SK-N-SH treated with all-trans-retinoic acid at 6 μM for 48 hours (cell line): ENCODE measurements at regions not wholly inside any gene's neighbourhood (a gene's known extent, or its start where the extent isn't known, plus 50 kb on each side); places are given as distances from the start of the nearest gene placed in this dataset.
A peak's percentile ranks its signal among the peaks of the same experiment; 100 is the strongest.

Source experiments
- ATAC-seq: fragments of 200-7000 bp; cut with Tn5 transposase; 3 replicates; pipeline ENCODE4 v1.9.1; 2020; ENCODE audit warnings: mild to moderate bottlenecking, moderate library complexity
- ARNTL ChIP-seq: fragments of 450-650 bp; formaldehyde crosslinking; IDR thresholded peaks from 2 replicates; pipeline ENCODE4 v1.5.0; 2020; ENCODE audit warnings: low read depth, mild to moderate bottlenecking, moderate library complexity, borderline replicate concordance
- CSDC2 ChIP-seq: fragments of 250-450 bp; sonication (Bioruptor Pico); IDR thresholded peaks from 2 replicates; pipeline ENCODE4 v1.5.0; 2020; ENCODE audit warnings: mild to moderate bottlenecking, moderate library complexity
- ESRRG ChIP-seq: fragments of 250-450 bp; sonication (Bioruptor Pico); IDR thresholded peaks from 2 replicates; pipeline ENCODE4 v1.6.1; 2021; ENCODE audit warnings: mild to moderate bottlenecking
- GLIS3 ChIP-seq: fragments of 250-450 bp; sonication (Bioruptor Pico); IDR thresholded peaks from 2 replicates; pipeline ENCODE4 v1.5.0; 2020; ENCODE audit warnings: mild to moderate bottlenecking, moderate library complexity
- ISL1 ChIP-seq: fragments of 250-450 bp; sonication (Bioruptor Pico); IDR thresholded peaks from 2 replicates; pipeline ENCODE4 v2.1.2; 2022; ENCODE audit warnings: mild to moderate bottlenecking, moderate library complexity
- OSR1 ChIP-seq: fragments of 250-450 bp; sonication (Bioruptor Pico); IDR thresholded peaks from 2 replicates; pipeline ENCODE4 v1.8.0; 2022; ENCODE audit warnings: moderate library complexity, mild to moderate bottlenecking, inconsistent platforms
- PPARA ChIP-seq: fragments of 250-450 bp; sonication (Bioruptor Pico); IDR thresholded peaks from 2 replicates; pipeline ENCODE4 v1.5.0; 2020; ENCODE audit warnings: mild to moderate bottlenecking, borderline replicate concordance
- RARB ChIP-seq: fragments of 250-450 bp; sonication (Bioruptor Pico); IDR thresholded peaks from 2 replicates; pipeline ENCODE4 v1.8.0; 2021; ENCODE audit warnings: mild to moderate bottlenecking, moderate library complexity
- SNAI2 ChIP-seq: fragments of 250-450 bp; sonication (Bioruptor Pico); IDR thresholded peaks from 2 replicates; pipeline ENCODE4 v1.5.0; 2020; ENCODE audit warnings: mild to moderate bottlenecking, moderate library complexity
- TCF4 ChIP-seq: fragments of 250-450 bp; sonication (Bioruptor Pico); IDR thresholded peaks from 2 replicates; pipeline ENCODE4 v1.8.0; 2021; ENCODE audit warnings: mild to moderate bottlenecking, moderate library complexity, borderline replicate concordance
- TOX ChIP-seq: fragments of 250-450 bp; sonication (Bioruptor Pico); IDR thresholded peaks from 2 replicates; pipeline ENCODE4 v1.8.0; 2021; ENCODE audit warnings: mild to moderate bottlenecking, moderate library complexity, borderline replicate concordance
- ZC3H10 ChIP-seq: fragments of 250-450 bp; sonication (Bioruptor Pico); IDR thresholded peaks from 2 replicates; pipeline ENCODE4 v1.5.1; 2021; ENCODE audit warnings: mild to moderate bottlenecking, moderate library complexity
- ZFP3 ChIP-seq: fragments of 250-450 bp; sonication (Bioruptor Pico); IDR thresholded peaks from 2 replicates; pipeline ENCODE4 v1.5.0; 2020; ENCODE audit warnings: mild to moderate bottlenecking, moderate library complexity
- ZFP30 ChIP-seq: fragments of 450-650 bp; formaldehyde crosslinking; IDR thresholded peaks from 2 replicates; pipeline ENCODE4 v1.5.0; 2022; ENCODE audit warnings: mild to moderate bottlenecking, moderate library complexity
- ZNF565 ChIP-seq: fragments of 450-650 bp; formaldehyde crosslinking; conservative IDR thresholded peaks from 2 replicates; pipeline ENCODE4 v1.5.0; 2020; ENCODE audit warnings: low read depth, mild to moderate bottlenecking, moderate library complexity
- ZNF70 ChIP-seq: fragments of 450-650 bp; formaldehyde crosslinking; IDR thresholded peaks from 2 replicates; pipeline ENCODE4 v1.5.0; 2020; ENCODE audit warnings: mild to moderate bottlenecking, moderate library complexity
- ZNF8 ChIP-seq: fragments of 450-650 bp; formaldehyde crosslinking; IDR thresholded peaks from 2 replicates; pipeline ENCODE4 v1.5.0; 2020; ENCODE audit warnings: mild to moderate bottlenecking, moderate library complexity
- TF ChIP-seq, protein P1 (sequence below): fragments of 250-450 bp; sonication (Bioruptor Pico); IDR thresholded peaks from 2 replicates; pipeline ENCODE4 v1.8.0; 2020; ENCODE audit warnings: mild to moderate bottlenecking, moderate library complexity, borderline replicate concordance
- TF ChIP-seq, protein P2 (sequence below): fragments of 250-450 bp; sonication (Bioruptor Pico); IDR thresholded peaks from 2 replicates; pipeline ENCODE4 v1.8.0; 2021; ENCODE audit warnings: low read depth, mild to moderate bottlenecking, moderate library complexity, borderline replicate concordance
- TF ChIP-seq, protein P3 (sequence below): fragments of 250-450 bp; sonication (Bioruptor Pico); IDR thresholded peaks from 2 replicates; pipeline ENCODE4 v1.5.0; 2020; ENCODE audit warnings: mild to moderate bottlenecking, moderate library complexity
- TF ChIP-seq, protein P4 (sequence below): fragments of 250-450 bp; sonication (Bioruptor Pico); IDR thresholded peaks from 2 replicates; pipeline ENCODE4 v1.5.1; 2020; ENCODE audit warnings: low read depth, mild to moderate bottlenecking, moderate library complexity
- TF ChIP-seq, protein P5 (sequence below): fragments of 250-450 bp; sonication (Bioruptor Pico); IDR thresholded peaks from 2 replicates; pipeline ENCODE4 v1.5.1; 2021; ENCODE audit warnings: mild to moderate bottlenecking, moderate library complexity

DNA sequence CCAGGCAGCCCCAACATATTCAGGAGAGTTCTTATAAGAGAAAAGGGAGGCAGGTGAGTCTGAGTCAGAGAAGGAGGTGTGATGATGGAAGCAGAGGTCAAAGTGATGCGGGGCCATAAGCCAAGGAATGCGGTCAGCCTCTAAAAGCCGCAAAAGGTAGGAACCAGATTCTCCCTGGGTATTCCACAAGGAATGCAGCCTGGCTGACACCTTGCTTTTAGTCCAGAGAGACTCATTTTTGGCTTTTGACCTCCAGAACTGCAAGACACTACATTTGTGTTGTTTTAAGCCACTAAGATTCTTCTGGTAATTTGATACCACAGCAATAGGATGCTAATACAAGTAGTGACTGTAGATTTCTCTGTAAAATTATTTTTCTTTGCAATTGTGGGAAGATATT lies 151.5 kb upstream of the EEPD1 start:
- TF ChIP-seq TOX (CRISPR knock-in tag) (no peak), ARNTL (CRISPR knock-in tag) (no peak), RARB (CRISPR knock-in tag) (no peak), ZNF565 (CRISPR knock-in tag) (no peak), ZNF70 (CRISPR knock-in tag) (no peak), ZNF8 (CRISPR knock-in tag) (no peak), PPARA (CRISPR knock-in tag) (no peak), ZC3H10 (no peak), TCF4 (no peak), GLIS3 (CRISPR knock-in tag) (no peak)
- TF ChIP-seq, protein P1, sequence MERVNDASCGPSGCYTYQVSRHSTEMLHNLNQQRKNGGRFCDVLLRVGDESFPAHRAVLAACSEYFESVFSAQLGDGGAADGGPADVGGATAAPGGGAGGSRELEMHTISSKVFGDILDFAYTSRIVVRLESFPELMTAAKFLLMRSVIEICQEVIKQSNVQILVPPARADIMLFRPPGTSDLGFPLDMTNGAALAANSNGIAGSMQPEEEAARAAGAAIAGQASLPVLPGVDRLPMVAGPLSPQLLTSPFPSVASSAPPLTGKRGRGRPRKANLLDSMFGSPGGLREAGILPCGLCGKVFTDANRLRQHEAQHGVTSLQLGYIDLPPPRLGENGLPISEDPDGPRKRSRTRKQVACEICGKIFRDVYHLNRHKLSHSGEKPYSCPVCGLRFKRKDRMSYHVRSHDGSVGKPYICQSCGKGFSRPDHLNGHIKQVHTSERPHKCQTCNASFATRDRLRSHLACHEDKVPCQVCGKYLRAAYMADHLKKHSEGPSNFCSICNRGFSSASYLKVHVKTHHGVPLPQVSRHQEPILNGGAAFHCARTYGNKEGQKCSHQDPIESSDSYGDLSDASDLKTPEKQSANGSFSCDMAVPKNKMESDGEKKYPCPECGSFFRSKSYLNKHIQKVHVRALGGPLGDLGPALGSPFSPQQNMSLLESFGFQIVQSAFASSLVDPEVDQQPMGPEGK (CRISPR knock-in tag), result no peak
- TF ChIP-seq, protein P2, sequence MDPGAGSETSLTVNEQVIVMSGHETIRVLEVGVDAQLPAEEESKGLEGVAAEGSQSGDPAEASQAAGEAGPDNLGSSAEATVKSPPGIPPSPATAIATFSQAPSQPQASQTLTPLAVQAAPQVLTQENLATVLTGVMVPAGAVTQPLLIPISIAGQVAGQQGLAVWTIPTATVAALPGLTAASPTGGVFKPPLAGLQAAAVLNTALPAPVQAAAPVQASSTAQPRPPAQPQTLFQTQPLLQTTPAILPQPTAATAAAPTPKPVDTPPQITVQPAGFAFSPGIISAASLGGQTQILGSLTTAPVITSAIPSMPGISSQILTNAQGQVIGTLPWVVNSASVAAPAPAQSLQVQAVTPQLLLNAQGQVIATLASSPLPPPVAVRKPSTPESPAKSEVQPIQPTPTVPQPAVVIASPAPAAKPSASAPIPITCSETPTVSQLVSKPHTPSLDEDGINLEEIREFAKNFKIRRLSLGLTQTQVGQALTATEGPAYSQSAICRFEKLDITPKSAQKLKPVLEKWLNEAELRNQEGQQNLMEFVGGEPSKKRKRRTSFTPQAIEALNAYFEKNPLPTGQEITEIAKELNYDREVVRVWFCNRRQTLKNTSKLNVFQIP (CRISPR knock-in tag), result no peak
- TF ChIP-seq, protein P3, sequence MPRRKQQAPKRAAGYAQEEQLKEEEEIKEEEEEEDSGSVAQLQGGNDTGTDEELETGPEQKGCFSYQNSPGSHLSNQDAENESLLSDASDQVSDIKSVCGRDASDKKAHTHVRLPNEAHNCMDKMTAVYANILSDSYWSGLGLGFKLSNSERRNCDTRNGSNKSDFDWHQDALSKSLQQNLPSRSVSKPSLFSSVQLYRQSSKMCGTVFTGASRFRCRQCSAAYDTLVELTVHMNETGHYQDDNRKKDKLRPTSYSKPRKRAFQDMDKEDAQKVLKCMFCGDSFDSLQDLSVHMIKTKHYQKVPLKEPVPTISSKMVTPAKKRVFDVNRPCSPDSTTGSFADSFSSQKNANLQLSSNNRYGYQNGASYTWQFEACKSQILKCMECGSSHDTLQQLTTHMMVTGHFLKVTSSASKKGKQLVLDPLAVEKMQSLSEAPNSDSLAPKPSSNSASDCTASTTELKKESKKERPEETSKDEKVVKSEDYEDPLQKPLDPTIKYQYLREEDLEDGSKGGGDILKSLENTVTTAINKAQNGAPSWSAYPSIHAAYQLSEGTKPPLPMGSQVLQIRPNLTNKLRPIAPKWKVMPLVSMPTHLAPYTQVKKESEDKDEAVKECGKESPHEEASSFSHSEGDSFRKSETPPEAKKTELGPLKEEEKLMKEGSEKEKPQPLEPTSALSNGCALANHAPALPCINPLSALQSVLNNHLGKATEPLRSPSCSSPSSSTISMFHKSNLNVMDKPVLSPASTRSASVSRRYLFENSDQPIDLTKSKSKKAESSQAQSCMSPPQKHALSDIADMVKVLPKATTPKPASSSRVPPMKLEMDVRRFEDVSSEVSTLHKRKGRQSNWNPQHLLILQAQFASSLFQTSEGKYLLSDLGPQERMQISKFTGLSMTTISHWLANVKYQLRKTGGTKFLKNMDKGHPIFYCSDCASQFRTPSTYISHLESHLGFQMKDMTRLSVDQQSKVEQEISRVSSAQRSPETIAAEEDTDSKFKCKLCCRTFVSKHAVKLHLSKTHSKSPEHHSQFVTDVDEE, result no peak
- no peak for ATAC-seq

DNA sequence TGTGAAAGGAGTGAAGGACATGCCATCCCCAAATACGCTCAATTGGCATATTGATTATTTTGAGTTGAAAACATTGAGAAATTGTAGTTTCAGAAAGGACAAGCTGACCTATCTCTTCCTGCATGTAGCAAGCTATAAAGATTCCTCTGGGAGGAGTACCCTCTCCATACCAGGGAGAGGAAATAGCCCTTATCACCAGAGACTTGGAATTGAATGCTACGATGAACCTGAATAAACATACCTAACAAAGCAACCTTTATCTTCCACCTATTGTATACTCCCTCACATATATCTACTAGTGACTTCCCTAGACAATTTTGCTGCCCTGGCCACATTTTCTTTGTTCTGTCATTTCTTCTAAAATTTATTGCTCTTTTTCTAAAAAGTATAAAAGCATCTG lies 150.2 kb upstream of the EEPD1 start:
- ATAC-seq, result no peak
- no peak for TF ChIP-seq SNAI2 (CRISPR knock-in tag)
- TF ChIP-seq ZNF8 (CRISPR knock-in tag), result no peak
- TF ChIP-seq ZC3H10, result no peak
- TF ChIP-seq CSDC2 (CRISPR knock-in tag), result no peak
- no peak for TF ChIP-seq RARB (CRISPR knock-in tag)

DNA sequence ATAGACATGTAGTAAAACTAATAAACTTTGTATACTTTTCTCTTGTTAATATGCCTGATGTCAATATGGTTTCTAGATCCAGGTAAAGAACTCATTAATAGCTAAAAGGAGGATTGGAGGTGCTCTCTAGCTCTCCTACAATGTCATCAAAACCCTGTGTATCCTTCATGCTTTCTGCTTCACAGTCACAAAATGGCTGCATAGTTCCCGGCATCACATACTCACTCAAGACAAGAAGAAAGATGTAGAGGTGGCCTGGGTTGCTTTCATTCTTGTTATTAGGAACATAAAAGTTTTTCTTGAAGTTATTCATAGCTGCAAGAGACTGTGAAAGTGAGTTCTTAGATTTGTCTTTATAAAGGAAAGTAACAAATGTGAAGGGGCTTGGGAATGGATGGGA lies 149.7 kb upstream of the EEPD1 start:
- peak; percentile 86 for TF ChIP-seq ZFP3 (CRISPR knock-in tag)
- no peak for TF ChIP-seq ZFP30 (CRISPR knock-in tag)
- no peak for ATAC-seq

DNA sequence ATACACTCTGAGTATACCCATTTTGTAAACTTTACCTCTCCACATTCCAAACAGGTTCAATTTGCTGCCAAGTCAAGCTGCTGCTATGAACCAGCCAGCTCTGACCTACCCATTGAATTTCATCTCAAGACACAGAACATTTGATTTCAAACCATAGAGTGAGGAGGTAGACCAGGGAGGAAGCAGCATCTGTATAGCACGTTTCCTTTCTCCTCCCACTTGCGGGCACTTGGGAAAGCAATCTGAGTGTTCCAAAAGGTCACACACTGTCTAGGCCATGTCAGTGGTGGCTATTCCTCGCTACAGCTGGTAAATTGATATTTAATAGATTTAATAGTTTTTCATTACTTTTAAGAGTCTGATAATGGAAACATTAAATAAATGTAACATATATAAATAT lies 147.8 kb upstream of the EEPD1 start:
- no peak for ATAC-seq
- TF ChIP-seq RARB (CRISPR knock-in tag) (no peak), PPARA (CRISPR knock-in tag) (no peak), ZNF565 (CRISPR knock-in tag) (no peak), ZFP30 (CRISPR knock-in tag) (no peak), ZFP3 (CRISPR knock-in tag) (no peak), SNAI2 (CRISPR knock-in tag) (no peak), ZNF70 (CRISPR knock-in tag) (no peak), ISL1 (no peak), ESRRG (CRISPR knock-in tag) (no peak), ZC3H10 (no peak), TCF4 (no peak), OSR1 (CRISPR knock-in tag) (no peak), TOX (CRISPR knock-in tag) (no peak), CSDC2 (CRISPR knock-in tag) (no peak)
- TF ChIP-seq, protein P4, sequence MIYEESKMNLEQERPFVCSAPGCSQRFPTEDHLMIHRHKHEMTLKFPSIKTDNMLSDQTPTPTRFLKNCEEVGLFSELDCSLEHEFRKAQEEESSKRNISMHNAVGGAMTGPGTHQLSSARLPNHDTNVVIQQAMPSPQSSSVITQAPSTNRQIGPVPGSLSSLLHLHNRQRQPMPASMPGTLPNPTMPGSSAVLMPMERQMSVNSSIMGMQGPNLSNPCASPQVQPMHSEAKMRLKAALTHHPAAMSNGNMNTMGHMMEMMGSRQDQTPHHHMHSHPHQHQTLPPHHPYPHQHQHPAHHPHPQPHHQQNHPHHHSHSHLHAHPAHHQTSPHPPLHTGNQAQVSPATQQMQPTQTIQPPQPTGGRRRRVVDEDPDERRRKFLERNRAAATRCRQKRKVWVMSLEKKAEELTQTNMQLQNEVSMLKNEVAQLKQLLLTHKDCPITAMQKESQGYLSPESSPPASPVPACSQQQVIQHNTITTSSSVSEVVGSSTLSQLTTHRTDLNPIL, result no peak
- TF ChIP-seq, protein P3, result no peak
- TF ChIP-seq, protein P1 (CRISPR knock-in tag), result no peak
- TF ChIP-seq, protein P5, sequence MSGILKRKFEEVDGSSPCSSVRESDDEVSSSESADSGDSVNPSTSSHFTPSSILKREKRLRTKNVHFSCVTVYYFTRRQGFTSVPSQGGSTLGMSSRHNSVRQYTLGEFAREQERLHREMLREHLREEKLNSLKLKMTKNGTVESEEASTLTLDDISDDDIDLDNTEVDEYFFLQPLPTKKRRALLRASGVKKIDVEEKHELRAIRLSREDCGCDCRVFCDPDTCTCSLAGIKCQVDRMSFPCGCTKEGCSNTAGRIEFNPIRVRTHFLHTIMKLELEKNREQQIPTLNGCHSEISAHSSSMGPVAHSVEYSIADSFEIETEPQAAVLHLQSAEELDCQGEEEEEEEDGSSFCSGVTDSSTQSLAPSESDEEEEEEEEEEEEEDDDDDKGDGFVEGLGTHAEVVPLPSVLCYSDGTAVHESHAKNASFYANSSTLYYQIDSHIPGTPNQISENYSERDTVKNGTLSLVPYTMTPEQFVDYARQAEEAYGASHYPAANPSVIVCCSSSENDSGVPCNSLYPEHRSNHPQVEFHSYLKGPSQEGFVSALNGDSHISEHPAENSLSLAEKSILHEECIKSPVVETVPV (CRISPR knock-in tag), result no peak
